RWPE1 (cell line): ENCODE measurements at regions not wholly inside any gene's neighbourhood (a gene's known extent, or its start where the extent isn't known, plus 50 kb on each side); places are given as distances from the start of the nearest gene placed in this dataset.
"Not testable (repeated sequence)": the region's sequence is repeated elsewhere in the genome, so short reads cannot be mapped to it uniquely, and the experiment has no call there.

Experiments
- CTCF ChIA-PET: fragments of 350-600 bp; sonication (Branson Sonifier 250); formaldehyde crosslinking; extraction: SDS; loops from one replicate; lab custom pipeline; 2021; lab: Yijun Ruan, JAX
- POLR2A ChIA-PET: fragments of 400-600 bp; formaldehyde crosslinking; extraction: SDS; loops from one replicate; lab custom pipeline; 2020; ENCODE audit warnings: antibody characterized with exemption; ENCODE audit not compliant: low non-redundant PET; lab: Yijun Ruan, JAX
- DNase-seq: peaks from one replicate; pipeline ENCODE4 v3.0.0; 2012; ENCODE audit warnings: low spot score
- H3K27ac ChIP-seq: fragments of 450-650 bp; 2 replicates; pipeline ENCODE4 v1.5.1; 2017
- TF ChIP-seq, protein P1 (sequence below): fragments of 450-650 bp; conservative IDR thresholded peaks from 2 replicates; pipeline ENCODE4 v1.5.1; 2017; ENCODE audit warnings: low read depth, mild to moderate bottlenecking

DNA sequence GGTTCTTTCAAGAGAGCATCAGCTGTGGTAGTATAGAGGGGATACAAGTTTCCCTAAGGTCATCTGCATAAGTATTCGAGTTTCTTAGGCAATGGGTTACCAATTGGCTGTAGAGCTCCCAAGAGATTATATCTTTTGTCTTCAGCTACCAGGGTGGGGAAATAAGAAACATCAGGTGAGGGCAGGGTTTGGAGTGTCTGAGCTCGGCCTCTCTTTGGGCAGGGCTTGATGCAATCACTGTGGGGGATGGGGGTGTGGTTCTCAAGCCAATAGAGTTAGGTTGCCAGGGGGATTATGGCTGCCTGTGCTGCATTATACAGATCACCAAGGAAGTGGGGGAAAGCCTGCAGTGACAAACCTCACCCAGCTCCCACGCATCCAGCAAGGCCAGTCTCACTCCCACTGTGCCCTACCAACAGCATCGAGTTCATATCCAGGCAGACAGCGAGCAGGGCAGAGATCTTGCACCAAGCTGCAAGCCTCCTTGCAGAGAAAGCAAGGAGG lies 172.1 kb upstream of the MAGEE2 start:
- ChIA-PET CTCF (no interaction called here), POLR2A (no interaction called here)
- no peak overlapping the region for H3K27ac ChIP-seq
- DNase-seq, result no peak
- TF ChIP-seq, protein P1, sequence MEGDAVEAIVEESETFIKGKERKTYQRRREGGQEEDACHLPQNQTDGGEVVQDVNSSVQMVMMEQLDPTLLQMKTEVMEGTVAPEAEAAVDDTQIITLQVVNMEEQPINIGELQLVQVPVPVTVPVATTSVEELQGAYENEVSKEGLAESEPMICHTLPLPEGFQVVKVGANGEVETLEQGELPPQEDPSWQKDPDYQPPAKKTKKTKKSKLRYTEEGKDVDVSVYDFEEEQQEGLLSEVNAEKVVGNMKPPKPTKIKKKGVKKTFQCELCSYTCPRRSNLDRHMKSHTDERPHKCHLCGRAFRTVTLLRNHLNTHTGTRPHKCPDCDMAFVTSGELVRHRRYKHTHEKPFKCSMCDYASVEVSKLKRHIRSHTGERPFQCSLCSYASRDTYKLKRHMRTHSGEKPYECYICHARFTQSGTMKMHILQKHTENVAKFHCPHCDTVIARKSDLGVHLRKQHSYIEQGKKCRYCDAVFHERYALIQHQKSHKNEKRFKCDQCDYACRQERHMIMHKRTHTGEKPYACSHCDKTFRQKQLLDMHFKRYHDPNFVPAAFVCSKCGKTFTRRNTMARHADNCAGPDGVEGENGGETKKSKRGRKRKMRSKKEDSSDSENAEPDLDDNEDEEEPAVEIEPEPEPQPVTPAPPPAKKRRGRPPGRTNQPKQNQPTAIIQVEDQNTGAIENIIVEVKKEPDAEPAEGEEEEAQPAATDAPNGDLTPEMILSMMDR, result no peak

DNA sequence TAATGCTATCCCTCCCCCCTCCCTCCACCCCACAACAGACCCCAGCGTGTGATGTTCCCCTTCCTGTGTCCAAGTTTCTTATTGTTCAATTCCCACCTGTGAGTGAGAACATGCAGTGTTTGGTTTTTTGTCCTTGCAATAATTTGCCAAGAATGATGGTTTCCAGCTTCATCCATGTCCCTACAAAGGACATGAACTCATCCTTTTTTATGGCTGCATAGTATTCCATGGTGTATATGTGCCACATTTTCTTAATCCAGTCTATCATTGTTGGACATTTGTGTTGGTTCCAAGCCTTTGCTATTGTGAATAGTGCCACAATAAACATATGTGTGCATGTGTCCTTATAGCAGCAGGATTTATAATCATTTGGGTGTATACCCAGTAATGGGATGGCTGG lies 176.3 kb upstream of the MAGEE2 start:
- DNase-seq, POLR2A ChIA-PET, CTCF ChIA-PET, H3K27ac ChIP-seq: not testable (repeated sequence)

DNA sequence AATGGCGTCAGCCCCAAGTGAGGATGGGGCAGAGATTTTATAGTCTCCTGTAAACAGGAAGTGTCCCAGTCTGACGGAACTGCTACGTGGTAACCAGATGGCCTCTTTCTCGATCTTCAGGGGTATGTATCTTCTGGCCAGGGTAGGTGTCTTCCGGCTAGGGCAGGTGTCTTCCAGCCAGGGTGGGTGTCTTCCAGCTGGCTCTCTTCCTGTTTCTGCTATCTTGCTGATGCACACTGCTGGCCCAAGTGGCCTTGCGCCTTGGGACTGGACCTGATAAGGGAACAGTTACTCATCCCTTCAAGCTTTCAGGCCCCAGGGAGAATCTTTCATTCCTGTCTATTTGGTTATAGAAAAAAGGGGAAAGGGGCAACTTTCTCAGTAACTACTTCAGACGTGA lies 178.7 kb upstream of the MAGEE2 start:
- POLR2A ChIA-PET, result no interaction called here
- no peak overlapping the region for H3K27ac ChIP-seq
- CTCF ChIA-PET, result no interaction called here
- TF ChIP-seq, protein P1, result no peak
- DNase-seq, result no peak

DNA sequence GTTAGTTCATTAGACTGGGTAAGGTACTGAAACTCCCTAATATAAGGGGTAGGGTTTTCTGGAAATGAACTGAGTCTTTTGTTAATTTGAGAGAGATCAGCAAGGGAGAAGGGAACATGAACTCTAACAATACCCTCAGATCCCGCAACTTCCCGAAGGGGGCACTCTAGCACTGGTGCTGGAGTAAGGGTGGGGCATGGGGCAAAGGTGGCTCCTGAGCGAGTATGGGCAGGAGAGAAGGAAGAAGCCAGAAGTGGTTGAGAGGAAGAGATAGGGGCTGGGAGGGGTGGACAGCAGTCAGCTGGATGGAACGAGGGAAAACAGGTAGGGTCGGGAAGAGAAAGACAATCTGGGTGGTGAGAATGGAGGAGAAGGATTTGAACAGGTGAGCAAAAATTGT lies 183.2 kb upstream of the MAGEE2 start:
- H3K27ac ChIP-seq, result no peak overlapping the region
- DNase-seq, result no peak
- POLR2A ChIA-PET, result no interaction called here
- CTCF ChIA-PET, result no interaction called here
- TF ChIP-seq, protein P1, result no peak

DNA sequence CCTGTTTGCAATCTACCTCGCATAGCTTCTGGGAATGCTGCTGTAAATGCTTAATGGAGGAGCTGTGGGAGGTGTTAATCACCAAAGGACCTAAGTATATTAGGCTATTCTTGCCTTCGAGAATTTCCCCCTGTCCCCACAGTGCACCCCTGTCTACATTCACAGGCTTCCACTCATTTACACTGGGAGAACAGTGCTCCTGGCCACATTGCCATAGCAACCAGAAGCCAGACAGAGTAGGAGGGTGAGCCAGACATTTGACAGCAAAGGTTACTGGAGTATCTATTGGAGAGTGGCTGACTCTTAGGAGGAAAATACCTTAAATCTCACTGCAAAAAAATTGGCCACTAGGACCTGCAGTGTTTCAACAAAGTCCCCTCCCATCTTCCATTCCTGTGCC lies 185.9 kb upstream of the PBDC1 start:
- ChIA-PET CTCF (no interaction called here), POLR2A (no interaction called here)
- no peak overlapping the region for H3K27ac ChIP-seq
- TF ChIP-seq, protein P1, result no peak
- no peak for DNase-seq

DNA sequence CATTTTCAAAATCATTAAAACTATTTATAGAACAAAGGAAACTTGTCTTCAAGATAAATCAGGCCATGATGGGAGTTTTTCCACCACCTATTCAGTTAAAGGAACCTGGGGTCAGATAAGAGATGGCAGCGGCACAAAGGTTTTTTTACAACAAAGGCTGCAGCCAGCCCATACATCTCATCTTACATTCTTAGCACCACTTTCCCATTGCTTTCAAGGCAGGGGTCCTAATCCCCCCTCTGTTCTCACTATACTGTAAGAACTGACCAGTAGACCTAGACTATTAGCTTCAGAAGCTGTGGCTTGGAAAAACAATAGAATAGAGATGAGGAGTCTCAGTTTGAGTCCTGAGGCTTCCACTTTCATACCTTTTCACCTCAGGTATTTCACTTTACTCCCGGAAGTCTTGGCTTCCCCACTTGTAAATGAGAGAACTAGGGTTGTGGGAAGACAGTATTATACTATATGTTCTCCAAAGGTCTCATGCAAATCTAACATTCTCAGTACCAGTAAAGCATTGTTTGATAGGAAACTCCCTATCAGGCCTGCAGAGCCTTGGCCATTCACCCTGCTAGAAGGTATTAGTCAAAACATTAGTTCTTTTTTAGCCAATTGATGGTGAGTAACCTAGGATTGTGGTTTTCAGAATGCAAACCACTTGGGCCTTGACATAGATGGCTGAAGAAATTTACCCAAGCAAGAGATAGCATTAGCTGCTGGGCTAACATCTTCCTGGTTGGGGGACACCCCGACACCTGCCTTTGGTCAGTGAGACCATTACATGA lies 182.9 kb upstream of the PBDC1 start:
- ChIA-PET POLR2A (no interaction called here), CTCF (no interaction called here)
- TF ChIP-seq, protein P1, result no peak
- no peak overlapping the region for H3K27ac ChIP-seq
- no peak for DNase-seq

DNA sequence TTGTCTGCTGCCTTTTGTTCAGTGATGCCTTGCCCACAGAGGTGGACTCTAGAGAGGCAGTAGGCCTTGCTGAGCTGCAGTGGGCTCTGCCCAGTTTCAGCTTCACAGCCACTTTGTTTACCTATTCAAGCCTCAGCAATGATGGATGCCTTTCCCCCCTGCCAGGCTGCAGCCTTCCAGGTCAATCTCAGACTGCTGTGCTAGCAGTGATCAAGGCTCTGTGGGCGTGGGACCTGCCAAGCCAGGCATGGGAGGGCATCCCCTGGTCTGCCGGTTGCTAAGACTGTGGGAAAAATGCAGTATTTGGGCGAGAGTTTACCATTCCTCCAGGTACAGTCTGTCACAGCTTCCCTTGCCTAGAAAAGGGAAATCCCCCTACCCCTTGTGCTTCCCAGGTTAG lies 175.2 kb upstream of the PBDC1 start:
- POLR2A ChIA-PET, result no interaction called here
- TF ChIP-seq, protein P1, result no peak
- H3K27ac ChIP-seq, result no peak overlapping the region
- no peak for DNase-seq
- CTCF ChIA-PET, result no interaction called here
